ENCODE measurements at regions not wholly inside any gene's neighbourhood (a gene's known extent, or its start where the extent isn't known, plus 50 kb on each side); places are given as distances from the start of the nearest gene placed in this dataset.

- peak; percentile 46; the same call in 1 of the 2 replicates for TF ChIP-seq POLR2A (IDR thresholded peaks at IDR 0.05; ENCODE audit: low read depth, low read length)
- no peak for TF ChIP-seq TAF1 (IDR thresholded peaks at IDR 0.05; ENCODE audit: borderline replicate concordance, low read depth, low read length)
Measured at GRCh38 chr7:131105799-131106680, 221.6 kb upstream of the MKLN1 start.

Measured in GM12892 (cell line).